ENCODE measurements at regions not wholly inside any gene's neighbourhood (a gene's known extent, or its start where the extent isn't known, plus 50 kb on each side); places are given as distances from the start of the nearest gene placed in this dataset.

- intact Hi-C loops (cut with micrococcal nuclease; ENCODE audit: unreplicated experiment) = no loop called here
- no peak for DNase-seq
- H3K79me2 ChIP-seq (ENCODE audit: low read depth) = no peaks in the 10 kb centered on the region
- no peaks in the 10 kb centered on the region for H3K27me3 ChIP-seq (ENCODE audit: insufficient read depth, low read depth)
- BruUV-seq (replicated peaks) = no TSS peak
- H3K4me1 ChIP-seq (replicated peaks; ENCODE audit: insufficient read depth) = no peaks in the 10 kb centered on the region
- no peaks in the 10 kb centered on the region for H3K36me3 ChIP-seq (ENCODE audit: low read depth)
- H3K9me2 ChIP-seq (ENCODE audit: insufficient read depth) = no peaks in the 10 kb centered on the region; the same call in 1 of the 2 replicates
- H3K27ac ChIP-seq = no peak overlapping the region
- H3K4me2 ChIP-seq = no peak overlapping the region
- no peaks in the 10 kb centered on the region for H4K20me1 ChIP-seq (ENCODE audit: insufficient read depth)
- H3F3A ChIP-seq (ENCODE audit: insufficient read depth, low read depth) = no peaks in the 10 kb centered on the region
- H3K4me3 ChIP-seq = no peak overlapping the region
- CTCF ChIA-PET = interaction anchor here (0.6 kb wide), 1 partner anchor 1440 kb away, joined by 3 read pairs; no protein-coding TSS in a partner anchor
- POLR2A ChIA-PET (ENCODE audit: unreplicated experiment) = no interaction called here
- H2AFZ ChIP-seq = no peak overlapping the region
- TF ChIP-seq EZH2 (IDR thresholded peaks at IDR 0.05; ENCODE audit: low read depth) (no peak), CTCF (conservative IDR thresholded peaks at IDR 0.05) (no peak)
- H3K9me3 ChIP-seq (ENCODE audit: insufficient read depth, low read depth) = no peaks in the 10 kb centered on the region
Measured at GRCh38 chr6:14187406-14187805, 69.8 kb downstream of the CD83 start.

DNA sequence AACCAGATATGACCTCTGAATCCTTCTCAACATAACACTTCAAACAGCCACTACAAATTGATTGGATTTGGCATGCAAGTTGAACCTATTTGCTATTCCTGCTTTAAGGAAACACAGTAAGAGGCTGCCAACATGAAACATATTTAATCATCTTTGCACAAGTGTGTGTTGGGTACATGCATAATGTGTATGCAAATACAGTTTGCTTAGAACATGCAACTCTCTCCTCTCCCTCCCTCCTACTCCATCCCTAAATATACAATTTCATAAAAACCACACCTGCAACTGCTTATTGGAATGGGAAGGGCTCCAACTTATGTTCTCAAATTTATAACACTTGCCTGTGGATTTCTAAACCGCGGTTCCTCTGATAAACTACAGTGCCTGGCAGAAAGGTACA lies 71.5 kb downstream of the CD83 start:
- BruUV-seq (replicated peaks) = no TSS peak
- Histone ChIP-seq H3K4me1 (replicated peaks; ENCODE audit: insufficient read depth) (no peaks in the 10 kb centered on the region), H3K9me3 (ENCODE audit: insufficient read depth, low read depth) (no peaks in the 10 kb centered on the region), H3K4me2 (no peak overlapping the region), H2AFZ (no peak overlapping the region), H3K79me2 (ENCODE audit: low read depth) (no peaks in the 10 kb centered on the region), H3K9me2 (ENCODE audit: insufficient read depth) (no peaks in the 10 kb centered on the region; the same call in 1 of the 2 replicates), H4K20me1 (ENCODE audit: insufficient read depth) (no peaks in the 10 kb centered on the region), H3K4me3 (no peak overlapping the region), H3F3A (ENCODE audit: insufficient read depth, low read depth) (no peaks in the 10 kb centered on the region), H3K27ac (no peak overlapping the region), H3K27me3 (ENCODE audit: insufficient read depth, low read depth) (no peaks in the 10 kb centered on the region), H3K36me3 (ENCODE audit: low read depth) (no peaks in the 10 kb centered on the region)
- intact Hi-C loops (cut with micrococcal nuclease; ENCODE audit: unreplicated experiment) = no loop called here
- ChIA-PET POLR2A (ENCODE audit: unreplicated experiment) (no interaction called here), CTCF (no interaction called here)
- DNase-seq = no peak
- TF ChIP-seq EZH2 (IDR thresholded peaks at IDR 0.05; ENCODE audit: low read depth) = no peak
- TF ChIP-seq CTCF (conservative IDR thresholded peaks at IDR 0.05) = no peak

DNA sequence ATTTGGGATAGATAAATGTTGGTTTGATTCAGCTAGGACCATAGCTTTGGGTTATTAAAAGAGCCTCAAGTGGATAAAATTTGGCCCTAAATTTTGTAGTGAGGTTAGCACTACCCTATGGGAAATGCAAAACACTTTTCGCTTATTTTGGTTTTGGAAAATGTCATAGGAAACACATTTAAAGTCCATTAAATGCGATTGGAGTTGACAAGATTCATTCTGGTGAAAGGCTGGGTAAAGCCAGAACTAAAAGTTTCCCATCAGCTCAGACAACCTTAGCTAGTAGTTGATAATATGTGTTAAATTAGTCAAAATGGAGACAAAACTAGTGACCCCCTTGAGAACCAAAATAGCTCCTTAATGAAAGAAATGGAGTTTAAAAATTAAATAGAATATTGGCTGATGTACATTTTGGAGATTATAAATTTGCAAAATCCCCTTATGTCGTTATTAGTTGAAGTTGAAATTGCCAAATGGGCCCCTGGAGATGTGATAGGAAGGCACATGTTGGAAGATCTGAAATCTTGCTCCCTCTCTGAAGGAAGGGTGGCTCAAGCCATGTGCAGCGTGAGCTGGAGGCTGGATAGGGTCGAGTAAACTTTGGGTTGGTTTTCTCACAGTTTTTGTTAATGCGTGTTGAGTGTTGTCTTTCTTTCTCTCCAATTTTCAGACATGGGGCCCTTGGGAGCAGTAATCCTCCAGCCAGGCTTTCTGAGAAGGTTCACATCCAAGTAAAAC lies 72.8 kb downstream of the CD83 start:
- Histone ChIP-seq H3K4me3 (no peak overlapping the region), H3K4me1 (replicated peaks; ENCODE audit: insufficient read depth) (no peaks in the 10 kb centered on the region), H3F3A (ENCODE audit: insufficient read depth, low read depth) (no peaks in the 10 kb centered on the region), H3K79me2 (ENCODE audit: low read depth) (no peaks in the 10 kb centered on the region), H2AFZ (no peak overlapping the region), H3K36me3 (ENCODE audit: low read depth) (no peaks in the 10 kb centered on the region), H3K9me3 (ENCODE audit: insufficient read depth, low read depth) (no peaks in the 10 kb centered on the region), H3K4me2 (no peak overlapping the region), H3K9me2 (ENCODE audit: insufficient read depth) (no peaks in the 10 kb centered on the region; the same call in 1 of the 2 replicates), H4K20me1 (ENCODE audit: insufficient read depth) (no peaks in the 10 kb centered on the region), H3K27ac (no peak overlapping the region), H3K27me3 (ENCODE audit: insufficient read depth, low read depth) (no peaks in the 10 kb centered on the region)
- CTCF ChIA-PET = interaction anchor here (0.5 kb wide), 1 partner anchor 38 kb away, joined by 3 read pairs; no protein-coding TSS in a partner anchor
- intact Hi-C loops (cut with micrococcal nuclease; ENCODE audit: unreplicated experiment) = no loop called here
- no peak for DNase-seq
- POLR2A ChIA-PET (ENCODE audit: unreplicated experiment) = interaction anchor here (0.6 kb wide), 1 partner anchor 829 kb away, joined by 3 read pairs; no protein-coding TSS in a partner anchor
- no peak for TF ChIP-seq EZH2 (IDR thresholded peaks at IDR 0.05; ENCODE audit: low read depth)
- no peak for TF ChIP-seq CTCF (conservative IDR thresholded peaks at IDR 0.05)
- no TSS peak for BruUV-seq (replicated peaks)
